ENCODE measurements at regions not wholly inside any gene's neighbourhood (a gene's known extent, or its start where the extent isn't known, plus 50 kb on each side); places are given as distances from the start of the nearest gene placed in this dataset.
"Not testable (repeated sequence)": the region's sequence is repeated elsewhere in the genome, so short reads cannot be mapped to it uniquely, and the experiment has no call there.

GRCh38 chr1:120274438-120274837 lies 98.1 kb upstream of the SEC22B start:
- CTCF ChIA-PET; POLR2A ChIA-PET; H3K27ac ChIP-seq (ENCODE audit: low read depth, low read length); H3K4me3 ChIP-seq (ENCODE audit: low read depth, low read length); DNase-seq (ENCODE audit: low read depth, low spot score); H3K9me3 ChIP-seq (ENCODE audit: control insufficient read depth, insufficient read depth, low read length); H3K27me3 ChIP-seq (ENCODE audit: control insufficient read depth, insufficient read depth, low read length): not testable (repeated sequence)

- H3K4me3 ChIP-seq (ENCODE audit: low read depth, low read length); CTCF ChIA-PET; H3K27ac ChIP-seq (ENCODE audit: low read depth, low read length); H3K9me3 ChIP-seq (ENCODE audit: control insufficient read depth, insufficient read depth, low read length); H3K27me3 ChIP-seq (ENCODE audit: control insufficient read depth, insufficient read depth, low read length); POLR2A ChIA-PET; DNase-seq (ENCODE audit: low read depth, low spot score): not testable (repeated sequence)
Measured at GRCh38 chr1:120273363-120273762, 97.0 kb upstream of the SEC22B start.

- DNase-seq (ENCODE audit: low read depth, low spot score); POLR2A ChIA-PET; H3K9me3 ChIP-seq (ENCODE audit: control insufficient read depth, insufficient read depth, low read length); H3K4me3 ChIP-seq (ENCODE audit: low read depth, low read length); H3K27me3 ChIP-seq (ENCODE audit: control insufficient read depth, insufficient read depth, low read length); H3K27ac ChIP-seq (ENCODE audit: low read depth, low read length); CTCF ChIA-PET: not testable (repeated sequence)
Measured at GRCh38 chr1:120272242-120272641, 95.9 kb upstream of the SEC22B start.

- DNase-seq (ENCODE audit: low read depth, low spot score); POLR2A ChIA-PET; H3K9me3 ChIP-seq (ENCODE audit: control insufficient read depth, insufficient read depth, low read length); H3K27ac ChIP-seq (ENCODE audit: low read depth, low read length); H3K27me3 ChIP-seq (ENCODE audit: control insufficient read depth, insufficient read depth, low read length); H3K4me3 ChIP-seq (ENCODE audit: low read depth, low read length); CTCF ChIA-PET: not testable (repeated sequence)
Measured at GRCh38 chr1:120271561-120272221, 95.4 kb upstream of the SEC22B start.

GRCh38 chr1:120267894-120268551 lies 91.7 kb upstream of the SEC22B start:
- POLR2A ChIA-PET; H3K27me3 ChIP-seq (ENCODE audit: control insufficient read depth, insufficient read depth, low read length); H3K4me3 ChIP-seq (ENCODE audit: low read depth, low read length); DNase-seq (ENCODE audit: low read depth, low spot score); H3K27ac ChIP-seq (ENCODE audit: low read depth, low read length); CTCF ChIA-PET; H3K9me3 ChIP-seq (ENCODE audit: control insufficient read depth, insufficient read depth, low read length): not testable (repeated sequence)

GRCh38 chr1:120264564-120264963 lies 88.2 kb upstream of the SEC22B start:
- H3K4me3 ChIP-seq (ENCODE audit: low read depth, low read length); POLR2A ChIA-PET; H3K9me3 ChIP-seq (ENCODE audit: control insufficient read depth, insufficient read depth, low read length); CTCF ChIA-PET; H3K27me3 ChIP-seq (ENCODE audit: control insufficient read depth, insufficient read depth, low read length); H3K27ac ChIP-seq (ENCODE audit: low read depth, low read length); DNase-seq (ENCODE audit: low read depth, low spot score): not testable (repeated sequence)

- POLR2A ChIA-PET; H3K27me3 ChIP-seq (ENCODE audit: control insufficient read depth, insufficient read depth, low read length); H3K9me3 ChIP-seq (ENCODE audit: control insufficient read depth, insufficient read depth, low read length); H3K27ac ChIP-seq (ENCODE audit: low read depth, low read length); DNase-seq (ENCODE audit: low read depth, low spot score); CTCF ChIA-PET; H3K4me3 ChIP-seq (ENCODE audit: low read depth, low read length): not testable (repeated sequence)
Measured at GRCh38 chr1:120262791-120263751, 86.8 kb upstream of the SEC22B start.

- POLR2A ChIA-PET; H3K27me3 ChIP-seq (ENCODE audit: control insufficient read depth, insufficient read depth, low read length); H3K9me3 ChIP-seq (ENCODE audit: control insufficient read depth, insufficient read depth, low read length); CTCF ChIA-PET; DNase-seq (ENCODE audit: low read depth, low spot score); H3K27ac ChIP-seq (ENCODE audit: low read depth, low read length); H3K4me3 ChIP-seq (ENCODE audit: low read depth, low read length): not testable (repeated sequence)
Measured at GRCh38 chr1:120257778-120258105, 81.4 kb upstream of the SEC22B start.

- H3K27me3 ChIP-seq (ENCODE audit: control insufficient read depth, insufficient read depth, low read length); CTCF ChIA-PET; POLR2A ChIA-PET; H3K27ac ChIP-seq (ENCODE audit: low read depth, low read length); H3K9me3 ChIP-seq (ENCODE audit: control insufficient read depth, insufficient read depth, low read length); DNase-seq (ENCODE audit: low read depth, low spot score); H3K4me3 ChIP-seq (ENCODE audit: low read depth, low read length): not testable (repeated sequence)
Measured at GRCh38 chr1:120257064-120257777, 80.9 kb upstream of the SEC22B start.

GRCh38 chr1:120250756-120251155 lies 74.4 kb upstream of the SEC22B start:
- H3K27me3 ChIP-seq (ENCODE audit: control insufficient read depth, insufficient read depth, low read length); H3K4me3 ChIP-seq (ENCODE audit: low read depth, low read length); H3K9me3 ChIP-seq (ENCODE audit: control insufficient read depth, insufficient read depth, low read length); POLR2A ChIA-PET; DNase-seq (ENCODE audit: low read depth, low spot score); H3K27ac ChIP-seq (ENCODE audit: low read depth, low read length); CTCF ChIA-PET: not testable (repeated sequence)

GRCh38 chr1:120248726-120249427 lies 72.6 kb upstream of the SEC22B start:
- H3K27me3 ChIP-seq (ENCODE audit: control insufficient read depth, insufficient read depth, low read length); H3K27ac ChIP-seq (ENCODE audit: low read depth, low read length); POLR2A ChIA-PET; CTCF ChIA-PET; DNase-seq (ENCODE audit: low read depth, low spot score); H3K9me3 ChIP-seq (ENCODE audit: control insufficient read depth, insufficient read depth, low read length); H3K4me3 ChIP-seq (ENCODE audit: low read depth, low read length): not testable (repeated sequence)
